ENCODE measurements at regions not wholly inside any gene's neighbourhood (a gene's known extent, or its start where the extent isn't known, plus 50 kb on each side); places are given as distances from the start of the nearest gene placed in this dataset.

GRCh38 chr6:88558981-88559380, 392.8 kb upstream of the CNR1 start:
- no peaks in the 10 kb centered on the region for H3K36me3 ChIP-seq (ENCODE audit: control insufficient read depth, insufficient read depth, low read length)
- H3K9ac ChIP-seq (ENCODE audit: low read length), result no peak overlapping the region
- H3K27me3 ChIP-seq (ENCODE audit: control insufficient read depth, insufficient read depth, low read length), result no peaks in the 10 kb centered on the region
- no peaks in the 10 kb centered on the region for H3K4me1 ChIP-seq (ENCODE audit: control insufficient read depth, insufficient read depth, low read length)
- no peak overlapping the region for H3K27ac ChIP-seq (ENCODE audit: low read depth, low read length)
- H3K9me3 ChIP-seq (ENCODE audit: control insufficient read depth, insufficient read depth, low read depth, low read length), result no peaks in the 10 kb centered on the region
- H3K4me3 ChIP-seq (ENCODE audit: low read depth, low read length), result no peak overlapping the region

GRCh38 chr6:88556663-88557062, 390.5 kb upstream of the CNR1 start:
- Histone ChIP-seq H3K9ac (ENCODE audit: low read length) (no peak overlapping the region), H3K9me3 (ENCODE audit: control insufficient read depth, insufficient read depth, low read depth, low read length) (no peaks in the 10 kb centered on the region), H3K4me3 (ENCODE audit: low read depth, low read length) (no peak overlapping the region), H3K4me1 (ENCODE audit: control insufficient read depth, insufficient read depth, low read length) (no peaks in the 10 kb centered on the region), H3K27me3 (ENCODE audit: control insufficient read depth, insufficient read depth, low read length) (no peaks in the 10 kb centered on the region), H3K36me3 (ENCODE audit: control insufficient read depth, insufficient read depth, low read length) (no peaks in the 10 kb centered on the region), H3K27ac (ENCODE audit: low read depth, low read length) (no peak overlapping the region)

- H3K4me3 ChIP-seq (ENCODE audit: low read depth, low read length), result no peak overlapping the region
- H3K9me3 ChIP-seq (ENCODE audit: control insufficient read depth, insufficient read depth, low read depth, low read length), result no peaks in the 10 kb centered on the region
- H3K36me3 ChIP-seq (ENCODE audit: control insufficient read depth, insufficient read depth, low read length), result no peaks in the 10 kb centered on the region
- H3K27ac ChIP-seq (ENCODE audit: low read depth, low read length), result no peak overlapping the region
- no peaks in the 10 kb centered on the region for H3K4me1 ChIP-seq (ENCODE audit: control insufficient read depth, insufficient read depth, low read length)
- no peaks in the 10 kb centered on the region for H3K27me3 ChIP-seq (ENCODE audit: control insufficient read depth, insufficient read depth, low read length)
- H3K9ac ChIP-seq (ENCODE audit: low read length), result no peak overlapping the region
Measured at GRCh38 chr6:88548891-88549505, 382.9 kb upstream of the CNR1 start.

DNA sequence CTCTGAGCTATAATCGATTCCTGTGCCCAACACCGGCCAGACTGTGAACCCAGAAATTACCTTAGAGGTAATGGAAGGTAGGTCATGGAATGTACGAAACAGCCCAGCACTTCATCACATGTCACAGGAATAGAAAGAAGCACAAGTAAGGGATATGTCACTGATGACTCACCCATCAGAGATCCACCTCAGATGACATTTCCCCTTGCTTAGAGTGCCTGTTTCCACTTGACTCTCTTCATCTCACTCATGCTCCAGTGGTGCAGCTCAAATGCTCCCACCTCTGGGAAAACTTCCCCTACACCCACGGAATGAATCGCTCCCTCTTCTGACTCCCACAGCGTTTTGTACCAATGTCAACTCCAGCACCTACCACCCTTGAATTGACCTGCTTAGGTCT, 381.6 kb upstream of the CNR1 start:
- Histone ChIP-seq H3K4me3 (ENCODE audit: low read depth, low read length) (no peak overlapping the region), H3K4me1 (ENCODE audit: control insufficient read depth, insufficient read depth, low read length) (no peaks in the 10 kb centered on the region), H3K9ac (ENCODE audit: low read length) (no peak overlapping the region)

GRCh38 chr6:88545991-88546390, 379.8 kb upstream of the CNR1 start:
- no peaks in the 10 kb centered on the region for H3K4me1 ChIP-seq (ENCODE audit: control insufficient read depth, insufficient read depth, low read length)
- H3K9ac ChIP-seq (ENCODE audit: low read length), result no peak overlapping the region
- no peaks in the 10 kb centered on the region for H3K9me3 ChIP-seq (ENCODE audit: control insufficient read depth, insufficient read depth, low read depth, low read length)

More for the DNA sequence above, 381.6 kb upstream of the CNR1 start:
- no peak overlapping the region for H3K27ac ChIP-seq (ENCODE audit: low read depth, low read length)
- H3K9me3 ChIP-seq (ENCODE audit: control insufficient read depth, insufficient read depth, low read depth, low read length), result no peaks in the 10 kb centered on the region
- H3K36me3 ChIP-seq (ENCODE audit: control insufficient read depth, insufficient read depth, low read length), result no peaks in the 10 kb centered on the region
- H3K27me3 ChIP-seq (ENCODE audit: control insufficient read depth, insufficient read depth, low read length), result no peaks in the 10 kb centered on the region

DNA sequence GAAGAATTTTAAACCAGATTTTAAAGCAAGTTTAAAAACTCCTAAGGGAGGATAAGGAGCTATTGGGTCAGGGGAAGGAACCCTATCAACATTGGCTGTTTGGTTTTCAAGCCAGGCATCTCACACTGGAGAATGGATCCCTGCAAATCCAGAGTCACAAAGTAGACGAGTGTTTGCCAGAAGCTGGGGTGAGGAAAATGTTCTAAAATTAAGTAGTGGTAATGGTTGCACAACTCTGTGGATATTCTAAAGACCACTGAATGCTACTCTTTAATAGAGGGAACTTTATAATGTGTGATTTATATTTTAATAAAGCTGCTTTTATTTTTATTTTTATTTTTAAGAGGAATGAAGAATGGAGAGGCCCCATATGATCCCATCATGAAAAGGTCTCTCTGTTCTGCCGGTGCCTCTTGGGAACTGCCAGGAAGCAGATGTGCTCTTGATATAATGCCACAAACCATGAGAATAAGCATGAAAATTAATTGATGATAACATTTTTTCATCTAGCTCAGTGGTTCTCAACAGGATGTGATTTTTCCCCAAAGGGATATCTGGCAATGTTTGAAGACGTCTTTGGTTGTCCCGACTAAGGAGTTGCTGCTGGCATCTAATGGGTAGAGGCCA, 379.0 kb upstream of the CNR1 start:
- H3K9me3 ChIP-seq (ENCODE audit: control insufficient read depth, insufficient read depth, low read depth, low read length), result no peaks in the 10 kb centered on the region
- H3K9ac ChIP-seq (ENCODE audit: low read length), result no peak overlapping the region
- H3K36me3 ChIP-seq (ENCODE audit: control insufficient read depth, insufficient read depth, low read length), result no peaks in the 10 kb centered on the region
- no peaks in the 10 kb centered on the region for H3K27me3 ChIP-seq (ENCODE audit: control insufficient read depth, insufficient read depth, low read length)
- H3K27ac ChIP-seq (ENCODE audit: low read depth, low read length), result no peak overlapping the region
- no peak overlapping the region for H3K4me3 ChIP-seq (ENCODE audit: low read depth, low read length)
- H3K4me1 ChIP-seq (ENCODE audit: control insufficient read depth, insufficient read depth, low read length), result no peaks in the 10 kb centered on the region

More at GRCh38 chr6:88545991-88546390, 379.8 kb upstream of the CNR1 start:
- no peaks in the 10 kb centered on the region for H3K36me3 ChIP-seq (ENCODE audit: control insufficient read depth, insufficient read depth, low read length)
- H3K27ac ChIP-seq (ENCODE audit: low read depth, low read length), result no peak overlapping the region
- no peak overlapping the region for H3K4me3 ChIP-seq (ENCODE audit: low read depth, low read length)
- no peaks in the 10 kb centered on the region for H3K27me3 ChIP-seq (ENCODE audit: control insufficient read depth, insufficient read depth, low read length)

GRCh38 chr6:88539295-88539764, 373.2 kb upstream of the CNR1 start:
- Histone ChIP-seq H3K27ac (ENCODE audit: low read depth, low read length) (no peak overlapping the region), H3K4me1 (ENCODE audit: control insufficient read depth, insufficient read depth, low read length) (no peaks in the 10 kb centered on the region; the same call in 1 of the 2 replicates), H3K4me3 (ENCODE audit: low read depth, low read length) (no peak overlapping the region), H3K9me3 (ENCODE audit: control insufficient read depth, insufficient read depth, low read depth, low read length) (no peaks in the 10 kb centered on the region), H3K36me3 (ENCODE audit: control insufficient read depth, insufficient read depth, low read length) (no peaks in the 10 kb centered on the region), H3K9ac (ENCODE audit: low read length) (no peak overlapping the region), H3K27me3 (ENCODE audit: control insufficient read depth, insufficient read depth, low read length) (no peaks in the 10 kb centered on the region)

DNA sequence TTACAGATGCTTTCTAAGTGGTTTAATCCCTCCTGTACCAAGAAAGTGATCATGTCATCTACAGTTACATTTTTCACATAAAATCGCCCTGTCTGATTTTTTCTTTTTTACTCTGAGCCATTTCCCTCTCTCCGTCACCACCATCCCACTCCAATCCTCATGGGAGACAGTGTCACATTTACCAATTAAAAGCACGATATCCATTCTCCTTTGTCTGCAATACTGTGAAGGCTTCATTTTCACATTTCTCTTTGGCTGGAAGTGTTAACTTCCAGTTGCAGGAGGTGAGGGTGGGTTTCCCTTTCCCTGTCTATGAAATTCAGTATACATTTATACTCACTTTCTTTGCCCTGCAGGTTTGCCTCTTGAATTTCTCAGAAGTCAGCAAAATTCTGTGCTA, 372.7 kb upstream of the CNR1 start:
- Histone ChIP-seq H3K36me3 (ENCODE audit: control insufficient read depth, insufficient read depth, low read length) (no peaks in the 10 kb centered on the region), H3K27me3 (ENCODE audit: control insufficient read depth, insufficient read depth, low read length) (no peaks in the 10 kb centered on the region), H3K9ac (ENCODE audit: low read length) (no peak overlapping the region), H3K27ac (ENCODE audit: low read depth, low read length) (no peak overlapping the region), H3K4me1 (ENCODE audit: control insufficient read depth, insufficient read depth, low read length) (no peaks in the 10 kb centered on the region; the same call in 1 of the 2 replicates), H3K9me3 (ENCODE audit: control insufficient read depth, insufficient read depth, low read depth, low read length) (no peaks in the 10 kb centered on the region), H3K4me3 (ENCODE audit: low read depth, low read length) (no peak overlapping the region)

DNA sequence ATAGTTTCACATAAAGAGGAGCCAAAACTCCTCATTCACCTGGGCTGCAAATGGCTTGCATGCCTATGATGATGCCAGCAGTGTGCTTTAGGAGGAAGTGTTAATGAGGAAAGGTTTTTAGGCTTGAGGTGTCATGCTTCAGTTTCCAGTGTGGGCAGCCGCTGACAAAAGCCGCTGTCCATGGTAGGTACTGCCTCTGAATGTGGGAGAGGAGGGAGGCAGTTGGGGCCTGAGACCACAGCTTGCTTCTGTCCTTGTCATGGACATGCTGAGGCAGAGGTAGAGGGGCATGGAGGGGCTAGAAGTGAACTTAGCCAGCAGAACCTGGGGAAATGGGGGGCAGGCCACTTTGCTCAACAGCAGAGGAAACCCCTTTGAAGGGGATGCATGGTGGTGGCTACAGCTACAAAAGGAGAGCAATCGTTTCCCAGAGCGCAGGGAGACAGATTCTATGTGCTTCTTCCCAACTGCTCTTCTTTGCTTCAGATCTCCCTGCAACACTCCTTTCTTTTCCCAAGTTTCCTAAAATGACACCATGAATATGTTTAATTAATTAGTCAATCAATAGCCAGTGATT, 372.1 kb upstream of the CNR1 start:
- H3K4me3 ChIP-seq (ENCODE audit: low read depth, low read length), result no peak overlapping the region
- H3K36me3 ChIP-seq (ENCODE audit: control insufficient read depth, insufficient read depth, low read length), result no peaks in the 10 kb centered on the region
- peaks cover 4% of the 10 kb centered on the region; the same call in 1 of the 2 replicates for H3K4me1 ChIP-seq (ENCODE audit: control insufficient read depth, insufficient read depth, low read length)
- H3K9me3 ChIP-seq (ENCODE audit: control insufficient read depth, insufficient read depth, low read depth, low read length), result no peaks in the 10 kb centered on the region
- H3K9ac ChIP-seq (ENCODE audit: low read length), result no peak overlapping the region
- H3K27me3 ChIP-seq (ENCODE audit: control insufficient read depth, insufficient read depth, low read length), result no peaks in the 10 kb centered on the region
- H3K27ac ChIP-seq (ENCODE audit: low read depth, low read length), result no peak overlapping the region

DNA sequence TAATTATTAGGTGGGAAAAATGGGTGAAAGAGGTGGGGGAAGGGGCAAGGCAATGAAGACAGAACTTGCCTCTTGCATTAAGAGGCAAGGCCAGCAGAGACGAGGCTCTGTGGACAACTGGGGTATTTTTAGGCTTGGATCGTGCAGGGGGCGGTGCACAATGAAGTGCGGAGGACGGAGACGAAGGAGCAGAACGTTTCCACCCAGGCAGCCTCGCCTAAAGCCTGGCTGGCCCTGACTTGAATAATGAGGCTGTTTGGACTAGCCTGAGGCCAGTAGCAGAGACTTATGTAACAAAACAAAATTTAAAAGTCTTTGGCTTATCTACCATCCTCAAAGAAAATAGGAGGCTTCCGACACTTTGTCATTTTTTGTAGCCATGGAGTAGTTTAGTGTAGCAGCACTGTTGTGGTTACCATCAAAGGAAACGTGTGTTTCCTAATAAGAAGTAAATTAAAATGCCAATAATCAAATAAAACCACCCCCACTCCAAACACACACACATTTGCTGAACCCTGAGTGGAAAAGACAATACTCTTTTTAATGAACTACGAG, 370.0 kb upstream of the CNR1 start:
- Histone ChIP-seq H3K4me3 (ENCODE audit: low read depth, low read length) (no peak overlapping the region), H3K36me3 (ENCODE audit: control insufficient read depth, insufficient read depth, low read length) (no peaks in the 10 kb centered on the region), H3K27me3 (ENCODE audit: control insufficient read depth, insufficient read depth, low read length) (no peaks in the 10 kb centered on the region), H3K9ac (ENCODE audit: low read length) (no peak overlapping the region), H3K27ac (ENCODE audit: low read depth, low read length) (no peak overlapping the region), H3K4me1 (ENCODE audit: control insufficient read depth, insufficient read depth, low read length) (peaks cover 16% of the 10 kb centered on the region), H3K9me3 (ENCODE audit: control insufficient read depth, insufficient read depth, low read depth, low read length) (no peaks in the 10 kb centered on the region)

GRCh38 chr6:88535306-88535705, 369.2 kb upstream of the CNR1 start:
- Histone ChIP-seq H3K4me1 (ENCODE audit: control insufficient read depth, insufficient read depth, low read length) (peaks cover 16% of the 10 kb centered on the region), H3K27ac (ENCODE audit: low read depth, low read length) (no peak overlapping the region), H3K4me3 (ENCODE audit: low read depth, low read length) (no peak overlapping the region), H3K36me3 (ENCODE audit: control insufficient read depth, insufficient read depth, low read length) (no peaks in the 10 kb centered on the region), H3K9me3 (ENCODE audit: control insufficient read depth, insufficient read depth, low read depth, low read length) (no peaks in the 10 kb centered on the region), H3K27me3 (ENCODE audit: control insufficient read depth, insufficient read depth, low read length) (no peaks in the 10 kb centered on the region), H3K9ac (ENCODE audit: low read length) (no peak overlapping the region)
